CD4-positive, alpha-beta T cell treated with Interleukin-2 at 100 ng/mL for 4 hours (primary cell): ENCODE measurements at regions not wholly inside any gene's neighbourhood (a gene's known extent, or its start where the extent isn't known, plus 50 kb on each side); places are given as distances from the start of the nearest gene placed in this dataset.

Experiments
- DNase-seq: peaks from one replicate; pipeline ENCODE4 v3.0.0-alpha.2; 2020; ENCODE audit warnings: low spot score

DNA sequence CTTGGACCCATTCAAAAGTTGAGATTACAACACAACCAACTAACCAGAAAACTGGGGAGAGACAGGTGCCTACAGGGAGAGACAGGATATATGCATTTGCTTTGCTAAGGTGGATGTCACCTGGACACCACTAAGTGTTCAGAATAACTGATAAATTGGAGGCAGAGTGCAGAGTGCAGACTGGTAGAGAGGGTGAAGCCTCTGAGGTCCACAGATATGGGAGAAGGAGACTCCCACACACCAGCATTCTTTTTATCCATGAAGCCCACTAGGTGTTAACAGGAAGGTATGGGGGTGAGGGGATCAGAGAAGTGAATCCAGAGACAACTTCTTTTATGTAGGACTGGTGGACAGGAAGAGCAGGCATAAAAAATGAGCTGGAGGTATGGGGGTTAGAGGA is 1310.0 kb upstream of the ZEB2 start:
- DNase-seq: no peak

DNA sequence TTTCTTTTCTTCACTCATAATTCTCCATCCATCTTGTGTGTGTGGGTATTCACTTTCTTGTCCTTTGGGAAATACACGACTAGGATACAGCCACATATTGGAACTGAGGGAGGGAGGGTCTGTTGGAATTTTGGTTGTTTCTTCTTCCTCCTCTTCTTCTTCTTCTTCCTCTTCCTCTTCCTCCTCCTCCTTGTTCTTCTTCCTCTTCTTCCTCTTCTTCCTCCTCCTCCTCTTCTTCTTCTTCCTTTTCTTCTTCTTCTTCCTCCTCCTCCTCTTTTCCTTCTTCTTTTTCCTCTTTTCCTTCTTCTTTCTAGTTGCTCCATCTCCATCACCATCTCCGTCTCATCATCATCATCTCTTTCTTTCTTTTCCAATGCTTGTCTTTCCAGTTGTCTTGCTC is 1307.3 kb upstream of the ZEB2 start:
- no peak for DNase-seq

DNA sequence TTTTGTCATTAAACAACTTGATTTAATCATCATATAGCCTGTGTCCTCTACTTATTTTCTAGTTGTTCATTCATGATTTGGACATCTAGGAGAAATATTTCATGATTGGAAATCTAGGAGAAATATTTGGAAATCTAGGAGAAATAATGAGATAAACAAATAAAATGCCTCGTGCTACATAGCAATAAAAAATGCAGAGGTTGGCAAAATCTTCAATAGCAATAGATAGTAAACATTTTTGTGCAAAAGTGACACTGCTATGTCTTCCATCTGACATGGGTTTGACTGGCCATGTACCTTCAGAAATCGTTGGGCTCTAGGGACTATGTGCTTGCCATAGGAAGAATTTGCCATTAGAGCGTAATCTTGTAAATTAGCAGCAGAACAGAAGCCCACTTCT is 1304.5 kb upstream of the ZEB2 start:
- DNase-seq: no peak

DNA sequence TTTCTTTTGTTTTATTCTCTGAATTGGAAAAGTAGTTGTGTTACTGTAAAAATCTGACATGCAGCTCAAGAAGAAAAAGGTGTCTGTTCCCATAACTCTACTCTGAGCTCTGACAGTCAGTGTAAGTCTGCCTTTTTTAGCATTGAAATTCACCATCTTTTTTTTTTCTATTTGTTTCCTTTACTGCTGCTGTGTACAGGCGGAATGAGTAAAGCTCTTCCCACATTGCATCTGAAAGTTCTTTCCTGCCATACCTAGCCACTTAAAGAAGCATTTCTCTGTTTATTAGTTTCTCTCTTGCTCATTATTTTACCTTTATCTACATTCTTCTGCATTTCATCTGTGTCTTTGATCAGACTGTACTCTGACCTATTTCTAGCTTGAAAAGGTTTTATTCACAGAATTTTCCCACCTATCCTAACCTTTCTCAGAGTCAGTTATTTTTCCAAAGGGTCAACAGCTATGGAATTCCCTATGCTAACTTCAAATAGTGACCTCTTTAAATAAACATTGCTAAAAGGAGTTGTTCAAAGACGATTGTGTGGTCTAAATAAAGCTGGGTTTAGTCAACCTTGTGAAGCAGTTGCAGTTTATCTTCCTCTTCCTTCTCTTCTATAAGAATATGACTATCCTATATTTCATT is 1303.1 kb upstream of the ZEB2 start:
- no peak for DNase-seq

DNA sequence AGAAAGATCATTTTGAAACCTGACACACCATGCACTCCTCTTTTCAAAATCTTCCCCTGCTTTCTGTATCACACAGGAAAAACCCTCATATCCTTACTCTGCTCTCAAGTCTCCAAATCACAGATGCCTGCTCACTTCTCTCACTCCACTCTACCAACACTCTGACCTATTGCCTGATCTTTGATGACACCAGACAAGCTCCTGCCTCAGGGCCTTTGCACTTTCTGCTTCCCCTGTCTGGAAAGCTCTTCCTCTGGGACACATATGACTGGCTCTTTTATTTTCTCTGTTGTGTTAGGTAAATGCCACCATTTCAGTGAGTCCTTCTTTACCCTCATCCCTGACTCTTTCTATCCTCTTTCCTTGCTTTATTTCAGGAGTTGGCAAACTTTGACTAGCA is 1300.7 kb upstream of the ZEB2 start:
- DNase-seq: no peak

DNA sequence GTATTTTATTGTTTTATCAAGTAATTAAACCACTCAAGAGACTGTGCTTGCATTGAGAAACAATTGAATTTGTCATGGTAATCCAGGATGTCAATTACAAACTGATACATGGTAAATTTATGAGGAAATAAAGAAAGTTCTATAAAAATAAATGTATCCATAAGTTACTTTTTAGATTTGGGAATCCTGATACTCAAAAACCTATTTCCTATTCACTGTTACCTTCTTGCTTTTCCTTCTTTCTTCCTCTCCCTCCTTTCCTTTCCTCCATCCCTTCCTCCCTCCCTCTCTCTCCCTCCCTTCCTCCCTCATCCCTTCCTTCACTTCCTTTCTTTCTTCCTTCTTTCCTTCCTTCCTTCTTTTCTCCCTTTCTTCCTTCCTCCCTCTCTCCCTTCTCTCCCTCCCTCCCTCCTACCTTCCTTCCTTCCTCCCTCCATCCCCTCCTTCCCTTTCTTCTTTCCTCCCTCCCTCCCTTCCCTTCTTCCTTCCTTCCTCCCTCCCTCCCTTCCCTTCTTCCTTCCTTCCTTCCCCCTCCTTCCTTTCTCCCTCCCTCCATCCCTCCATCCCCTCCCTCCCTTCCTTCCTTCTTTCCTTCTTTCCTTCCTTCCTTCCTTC is 1299.1 kb upstream of the ZEB2 start:
- no peak for DNase-seq

DNA sequence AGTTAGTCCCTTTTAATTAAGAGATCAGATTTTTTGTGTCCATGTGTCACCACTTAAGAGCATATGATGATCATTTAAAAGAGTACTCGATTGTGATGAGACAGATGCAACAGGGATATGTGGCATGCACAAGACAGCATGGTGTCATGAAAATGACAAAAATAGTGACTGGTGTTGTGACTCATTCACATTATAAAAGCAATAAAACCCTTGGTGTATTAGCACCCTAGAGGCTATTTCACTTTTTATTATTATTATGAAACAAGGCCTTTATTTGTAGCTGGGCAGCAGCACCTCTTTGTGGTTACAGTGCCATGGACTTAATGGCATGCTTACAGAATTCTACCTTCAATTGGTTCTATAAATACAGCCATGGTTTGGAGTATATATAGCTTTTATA is 1296.0 kb upstream of the ZEB2 start:
- no peak for DNase-seq

DNA sequence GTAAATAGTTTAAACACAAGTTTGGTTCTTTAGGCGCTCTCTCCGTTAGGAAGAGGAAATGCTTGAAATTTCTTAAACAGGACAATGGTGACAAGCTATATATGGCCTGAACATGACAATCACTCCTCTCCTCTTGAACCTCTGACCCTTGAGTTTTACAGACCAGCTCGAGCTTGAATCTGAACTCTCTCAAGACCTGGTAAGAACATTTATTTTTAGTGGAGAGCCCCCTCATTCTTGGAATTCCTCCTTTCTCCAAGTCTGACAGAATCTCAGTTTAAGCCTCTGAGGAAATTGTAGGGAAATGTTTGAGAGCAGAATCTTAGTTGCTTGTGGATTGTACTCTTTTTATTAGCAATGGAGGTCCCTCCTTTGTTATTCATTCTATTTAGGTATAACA is 1293.6 kb upstream of the ZEB2 start:
- no peak for DNase-seq

DNA sequence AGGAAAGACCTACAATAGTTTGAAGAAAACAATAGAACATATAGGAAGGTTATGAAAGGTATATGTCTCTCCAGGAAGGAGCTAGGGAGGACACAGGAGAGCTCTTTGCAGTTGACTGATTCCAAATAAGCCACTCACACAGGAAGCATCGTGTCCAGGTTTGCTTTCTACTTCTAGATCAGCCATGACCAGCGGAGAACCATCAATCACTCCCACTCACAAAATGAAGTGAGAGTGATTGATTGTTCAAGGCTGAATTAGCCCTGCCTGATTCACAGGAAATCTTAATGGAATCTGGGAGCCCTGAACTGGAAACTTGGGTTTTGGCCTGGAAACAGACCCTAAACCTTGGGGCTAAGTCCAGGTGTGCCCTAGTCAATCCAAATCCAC is 1292.2 kb upstream of the ZEB2 start:
- DNase-seq: no peak

DNA sequence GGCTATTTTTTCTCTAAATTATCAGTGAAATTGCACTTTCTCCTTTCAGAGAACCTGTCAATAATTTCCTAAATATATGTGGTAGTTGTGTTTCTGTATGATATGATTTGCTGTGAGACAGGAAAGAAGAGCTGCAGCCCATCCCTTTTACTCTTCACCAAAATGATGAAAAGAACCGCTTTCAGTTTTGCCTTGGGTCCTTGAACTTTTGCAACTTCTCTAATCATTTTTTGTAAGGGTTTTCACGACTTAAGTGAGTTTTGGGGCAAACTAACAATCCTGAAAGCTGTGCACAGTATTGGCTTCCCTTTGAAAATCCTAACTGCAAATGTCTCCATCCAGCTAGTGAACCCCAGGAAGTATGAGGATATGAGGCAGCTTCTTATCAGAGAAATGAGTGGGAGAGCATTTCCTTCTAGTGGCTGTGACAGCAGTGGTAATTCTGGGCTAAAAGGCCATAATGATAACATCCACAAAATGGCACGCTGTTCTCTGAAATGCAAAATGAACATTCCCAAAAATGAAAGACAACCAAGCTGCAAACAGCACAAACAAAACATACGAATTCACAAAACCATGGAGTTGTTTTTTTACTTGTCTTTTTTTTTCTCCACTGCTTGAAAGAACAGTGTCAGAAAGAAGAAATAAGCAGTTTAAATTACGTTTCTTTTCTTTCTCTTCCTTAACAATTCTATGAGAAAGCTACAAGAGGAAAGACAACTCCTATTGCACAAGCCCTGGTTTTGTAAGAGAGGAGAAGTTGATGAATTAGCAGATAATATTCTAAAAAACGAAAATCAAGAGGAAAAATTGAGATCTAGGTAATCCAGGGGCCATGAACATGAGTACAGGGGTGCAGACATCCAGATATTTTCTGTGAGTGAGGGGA is 1291.6 kb upstream of the ZEB2 start:
- no peak for DNase-seq

DNA sequence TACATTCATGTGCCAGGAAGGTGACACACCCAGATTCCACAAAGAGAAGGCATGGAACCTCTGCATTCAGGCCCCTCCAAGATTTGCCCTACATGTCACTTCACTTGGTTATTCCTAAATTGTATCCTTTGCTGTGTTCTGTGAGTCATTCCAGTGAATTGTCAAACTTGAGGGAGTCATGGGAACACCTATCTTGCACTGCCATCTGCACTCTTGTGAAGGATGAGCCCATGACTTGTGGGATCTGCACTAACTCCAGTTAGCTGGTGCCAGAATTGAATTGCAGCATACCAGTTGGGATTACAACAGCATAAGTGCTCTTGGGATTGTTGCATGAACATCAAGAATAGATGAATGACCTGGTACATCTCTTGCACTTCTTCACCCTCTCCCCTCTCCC is 1288.0 kb upstream of the ZEB2 start:
- DNase-seq: no peak

DNA sequence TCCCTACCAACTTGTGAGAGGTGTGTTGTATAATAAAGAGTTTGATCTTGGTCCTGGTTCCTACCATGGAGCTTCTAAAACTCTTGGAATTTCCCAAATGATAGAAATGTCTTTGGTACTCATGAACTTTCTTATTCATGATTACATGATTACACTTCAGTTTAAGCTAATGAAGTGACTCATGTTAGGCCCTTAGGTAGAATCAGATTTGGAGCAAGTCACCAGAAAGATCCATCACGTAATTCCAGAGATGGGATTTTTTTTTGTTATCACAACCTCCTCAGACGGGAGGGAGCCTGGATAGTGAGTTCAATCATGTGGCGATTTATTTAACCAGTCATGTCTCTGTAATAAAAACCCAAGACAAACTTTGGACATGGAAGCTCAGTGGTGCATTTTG is 1287.6 kb upstream of the ZEB2 start:
- DNase-seq: no peak

DNA sequence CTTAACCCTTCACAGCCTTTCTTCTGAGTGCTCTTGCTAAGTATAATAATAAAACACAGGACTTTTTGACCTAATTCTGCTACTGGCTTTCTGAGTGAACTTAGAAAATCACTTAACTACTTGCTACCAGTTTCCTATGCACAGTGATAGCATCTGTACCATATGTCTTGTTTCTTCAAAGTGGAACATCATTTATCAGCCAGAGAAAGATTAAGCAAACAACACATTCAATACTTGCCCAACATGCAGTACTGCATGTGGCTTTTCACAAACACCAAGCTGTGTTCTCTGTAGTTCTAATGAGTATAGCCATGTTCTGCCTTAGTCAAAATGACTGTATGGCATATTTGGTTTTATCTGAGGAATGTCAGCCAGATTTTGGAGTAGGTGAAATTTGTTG is 1286.6 kb upstream of the ZEB2 start:
- DNase-seq: no peak

DNA sequence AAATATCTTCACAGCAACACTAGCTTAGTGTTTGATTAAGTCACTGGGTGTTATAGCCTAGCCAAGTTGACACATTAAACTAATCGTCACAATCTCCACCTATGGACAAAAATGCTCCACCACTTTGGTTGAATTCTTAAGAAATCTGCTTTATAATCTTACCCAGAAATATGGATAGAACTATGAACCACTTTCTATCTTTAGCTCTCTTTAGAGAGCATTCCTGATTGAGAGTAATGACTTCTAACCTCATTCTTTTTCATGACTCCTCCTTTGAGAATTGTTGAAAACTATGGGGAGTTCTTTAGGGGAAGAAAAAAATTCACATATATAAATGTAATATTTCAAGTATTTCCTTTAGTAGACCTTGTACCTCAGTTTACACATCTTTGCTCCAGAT is 1282.2 kb upstream of the ZEB2 start:
- no peak for DNase-seq

DNA sequence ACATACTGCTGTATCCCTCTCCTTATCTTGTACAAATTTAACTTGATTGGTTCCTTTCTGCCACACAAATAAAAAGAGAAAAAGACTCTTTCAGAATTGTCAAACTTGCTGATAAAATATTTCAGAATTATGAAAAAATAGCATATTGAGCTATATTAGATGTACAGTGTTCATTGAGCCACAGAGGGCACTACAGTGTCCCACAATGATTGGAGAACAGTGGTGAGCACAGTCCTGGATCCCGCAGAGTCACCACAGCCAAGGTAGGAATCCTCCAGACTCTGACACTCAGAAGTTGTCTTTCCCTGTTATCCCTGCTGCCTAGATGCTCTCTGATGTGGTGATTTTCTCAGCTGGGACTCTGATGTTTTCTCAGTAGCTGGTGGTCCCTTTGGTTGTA is 1281.3 kb upstream of the ZEB2 start:
- DNase-seq: no peak

DNA sequence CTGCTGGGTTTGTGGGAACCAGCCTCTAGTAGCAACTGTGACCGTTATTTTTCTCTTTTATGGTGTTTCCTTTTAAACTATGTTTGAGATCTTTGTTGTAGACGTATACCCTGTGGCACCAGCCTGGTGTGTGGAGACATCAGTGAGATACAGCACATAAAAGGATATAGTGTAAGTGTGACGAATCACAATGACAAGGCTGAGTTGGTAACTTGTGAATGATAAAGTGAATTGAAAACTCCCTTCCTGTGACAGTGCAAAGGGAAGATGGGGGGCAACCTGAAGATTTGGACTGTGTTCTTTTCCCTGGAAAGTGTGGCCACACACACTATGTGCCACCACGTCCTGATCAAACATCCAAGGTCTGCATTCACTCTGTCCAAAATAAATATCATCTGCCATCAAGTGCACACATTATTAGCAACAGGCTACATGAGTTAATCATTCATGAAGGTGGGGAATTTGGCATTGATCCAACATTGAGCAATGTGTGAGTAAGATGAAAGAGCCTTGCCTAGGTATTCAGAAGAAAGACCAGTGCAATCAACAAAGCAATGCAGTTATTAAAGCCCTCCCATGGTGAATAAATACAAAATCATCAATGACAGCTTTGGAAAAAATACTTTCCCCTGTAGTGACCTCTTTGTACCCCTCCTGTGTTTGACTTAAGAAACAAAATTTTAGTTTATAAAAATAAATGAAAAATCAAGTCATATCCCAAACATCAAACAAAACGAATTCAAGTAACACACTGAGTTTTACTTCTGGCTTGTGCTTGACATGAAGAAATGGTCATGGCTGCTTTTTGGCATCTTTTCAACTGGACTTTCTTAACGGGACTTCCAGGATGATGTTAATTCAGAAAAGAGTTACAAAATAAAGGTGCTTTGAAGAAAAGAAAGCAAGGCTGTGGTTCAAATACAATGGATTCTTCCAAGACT is 1280.5 kb upstream of the ZEB2 start:
- no peak for DNase-seq

DNA sequence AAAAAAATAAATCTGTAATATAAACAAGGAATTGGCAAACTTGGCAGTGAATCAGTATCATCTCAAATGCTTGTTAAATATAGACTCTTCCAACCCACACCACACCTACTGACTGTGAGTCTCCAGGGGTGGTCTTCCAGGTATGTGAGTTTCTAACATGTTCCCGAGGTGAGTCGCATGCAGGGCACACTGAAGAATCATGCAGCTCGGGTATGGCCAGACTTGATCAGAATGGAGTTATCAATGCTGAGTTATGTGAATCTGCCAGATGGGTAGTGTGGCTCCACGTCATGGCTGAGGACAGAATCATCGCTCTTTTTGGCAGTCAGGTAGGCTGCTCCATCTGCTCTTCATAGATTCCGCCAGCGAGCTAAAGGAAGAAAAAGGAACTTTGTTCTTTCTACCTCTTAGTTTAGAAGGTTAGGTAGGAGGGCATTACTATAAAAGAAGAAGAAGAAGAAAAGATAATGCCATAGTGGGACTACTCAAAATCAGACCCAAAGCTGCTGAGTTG is 1279.7 kb upstream of the ZEB2 start:
- DNase-seq: no peak

DNA sequence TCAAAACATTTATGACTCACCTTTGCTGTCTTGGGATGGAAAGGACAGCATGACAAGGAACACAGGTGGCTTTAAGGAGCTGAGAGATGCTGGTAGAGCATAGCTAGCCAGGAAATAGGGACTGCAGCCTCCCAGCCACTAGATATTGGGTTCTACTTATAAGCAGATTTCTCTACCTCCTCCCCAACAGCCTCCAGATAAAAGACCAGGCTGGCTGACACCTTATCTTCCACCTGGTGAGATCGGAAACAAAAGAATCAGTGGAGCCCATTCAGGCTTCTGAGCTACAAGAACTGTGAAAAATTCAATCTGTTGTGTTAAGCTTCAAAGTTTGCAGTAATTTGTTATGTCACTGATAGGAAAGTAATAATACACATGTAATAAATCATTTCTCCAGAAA is 1278.5 kb upstream of the ZEB2 start:
- DNase-seq: no peak

DNA sequence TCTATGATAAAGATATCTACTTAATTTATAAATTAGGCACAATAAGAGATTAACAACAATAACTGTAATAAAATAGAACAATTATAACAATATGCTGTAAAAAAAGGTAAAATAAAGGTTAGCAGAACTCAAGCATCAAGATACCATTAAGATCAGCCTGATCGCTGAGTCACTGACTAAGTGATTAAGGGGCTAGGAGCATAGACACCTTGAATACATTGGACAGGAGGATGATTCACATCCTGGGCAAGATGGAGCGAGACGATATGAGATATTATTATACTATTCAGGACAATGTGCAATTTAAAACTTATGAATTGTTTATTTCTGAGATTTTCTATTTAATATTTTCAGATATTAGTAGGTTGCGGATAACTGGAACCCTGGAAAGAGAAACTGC is 1277.8 kb upstream of the ZEB2 start:
- no peak for DNase-seq

DNA sequence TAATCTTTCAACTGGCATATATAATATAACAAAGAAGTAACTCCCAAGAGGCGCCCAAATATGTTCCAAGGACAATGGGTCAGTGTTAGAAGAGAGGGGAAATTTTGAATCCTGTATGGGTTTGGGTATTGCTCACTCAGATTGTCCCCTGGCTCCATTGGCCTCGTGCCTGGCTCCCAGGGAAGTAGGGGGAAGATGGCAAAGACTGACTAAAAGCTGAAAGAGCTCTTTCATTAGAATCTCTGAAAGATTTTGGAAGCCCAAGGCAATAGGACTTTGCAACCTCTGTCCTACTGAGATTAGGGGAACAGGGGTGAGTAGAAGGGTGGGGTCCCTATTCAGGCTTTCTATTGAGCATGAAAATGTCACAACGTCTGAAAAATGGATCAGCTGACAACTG is 1272.8 kb upstream of the ZEB2 start:
- DNase-seq: no peak

DNA sequence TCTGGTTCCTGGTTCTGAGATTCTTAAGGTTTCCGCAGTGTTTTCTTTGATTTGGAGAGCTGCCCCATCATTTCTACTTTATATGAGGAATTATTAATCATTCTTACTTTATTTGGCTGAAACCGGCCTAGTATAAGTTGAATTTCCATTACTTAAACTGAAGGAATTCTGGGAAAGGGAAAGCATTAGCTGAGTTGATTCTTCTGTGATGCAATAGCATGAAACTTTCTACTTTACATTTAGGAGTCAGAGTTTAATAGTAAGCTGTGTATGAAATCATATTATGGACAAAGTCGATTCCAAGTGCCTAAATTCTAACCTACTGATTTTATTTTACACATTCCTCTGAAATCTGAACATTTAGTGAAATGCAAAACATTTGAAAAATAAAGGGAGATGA is 1269.7 kb upstream of the ZEB2 start:
- DNase-seq: no peak
